ENCODE measurements at regions not wholly inside any gene's neighbourhood (a gene's known extent, or its start where the extent isn't known, plus 50 kb on each side); places are given as distances from the start of the nearest gene placed in this dataset.
A peak's percentile ranks its signal among the peaks of the same experiment; 100 is the strongest.

- H3K4me3 ChIP-seq (ENCODE audit: low read depth, low read length), result no peak overlapping the region
- peak; percentile 56 for DNase-seq (ENCODE audit: low read depth)
- H3K36me3 ChIP-seq (ENCODE audit: control insufficient read depth, insufficient read depth, low read length), result no peaks in the 10 kb centered on the region
- no peaks in the 10 kb centered on the region for H3K27me3 ChIP-seq (ENCODE audit: control insufficient read depth, insufficient read depth, low read length)
- no peak for TF ChIP-seq CTCF (IDR thresholded peaks at IDR 0.05; ENCODE audit: insufficient read depth, low read length, poor library complexity, severe bottlenecking)
These were observed 54.7 kb upstream of the MBOAT2 start for GRCh38 chr2:9057939-9058761.

GRCh38 chr2:9055471-9055870 lies 52.0 kb upstream of the MBOAT2 start:
- DNase-seq (ENCODE audit: low read depth), result no peak
- Histone ChIP-seq H3K27me3 (ENCODE audit: control insufficient read depth, insufficient read depth, low read length) (no peaks in the 10 kb centered on the region), H3K36me3 (ENCODE audit: control insufficient read depth, insufficient read depth, low read length) (no peaks in the 10 kb centered on the region), H3K4me3 (ENCODE audit: low read depth, low read length) (no peak overlapping the region)
- no peak for TF ChIP-seq CTCF (IDR thresholded peaks at IDR 0.05; ENCODE audit: insufficient read depth, low read length, poor library complexity, severe bottlenecking)

- Histone ChIP-seq H3K27me3 (ENCODE audit: control insufficient read depth, insufficient read depth, low read length) (no peaks in the 10 kb centered on the region), H3K36me3 (ENCODE audit: control insufficient read depth, insufficient read depth, low read length) (no peaks in the 10 kb centered on the region), H3K4me3 (ENCODE audit: low read depth, low read length) (no peak overlapping the region)
- no peak for TF ChIP-seq CTCF (IDR thresholded peaks at IDR 0.05; ENCODE audit: insufficient read depth, low read length, poor library complexity, severe bottlenecking)
- no peak for DNase-seq (ENCODE audit: low read depth)
These were observed 50.0 kb upstream of the MBOAT2 start for GRCh38 chr2:9053534-9053931.

Data from kidney epithelial cell (primary cell).